SK-N-SH treated with all-trans-retinoic acid at 6 μM for 48 hours (cell line): ENCODE measurements at regions not wholly inside any gene's neighbourhood (a gene's known extent, or its start where the extent isn't known, plus 50 kb on each side); places are given as distances from the start of the nearest gene placed in this dataset.

Source experiments
- ARNTL ChIP-seq: fragments of 450-650 bp; formaldehyde crosslinking; IDR thresholded peaks from 2 replicates; pipeline ENCODE4 v1.5.0; 2020; ENCODE audit warnings: low read depth, mild to moderate bottlenecking, moderate library complexity, borderline replicate concordance
- CREB5 ChIP-seq: fragments of 250-450 bp; sonication (Bioruptor Pico); IDR thresholded peaks from 2 replicates; pipeline ENCODE4 v1.5.1; 2020; ENCODE audit warnings: low read depth, mild to moderate bottlenecking, moderate library complexity
- ESRRG ChIP-seq: fragments of 250-450 bp; sonication (Bioruptor Pico); IDR thresholded peaks from 2 replicates; pipeline ENCODE4 v1.6.1; 2021; ENCODE audit warnings: mild to moderate bottlenecking
- GLIS3 ChIP-seq: fragments of 250-450 bp; sonication (Bioruptor Pico); IDR thresholded peaks from 2 replicates; pipeline ENCODE4 v1.5.0; 2020; ENCODE audit warnings: mild to moderate bottlenecking, moderate library complexity
- OSR1 ChIP-seq: fragments of 250-450 bp; sonication (Bioruptor Pico); IDR thresholded peaks from 2 replicates; pipeline ENCODE4 v1.8.0; 2022; ENCODE audit warnings: moderate library complexity, mild to moderate bottlenecking, inconsistent platforms
- PATZ1 ChIP-seq: fragments of 250-450 bp; sonication (Bioruptor Pico); IDR thresholded peaks from 2 replicates; pipeline ENCODE4 v1.8.0; 2020; ENCODE audit warnings: mild to moderate bottlenecking, moderate library complexity, borderline replicate concordance
- POU6F1 ChIP-seq: fragments of 250-450 bp; sonication (Bioruptor Pico); IDR thresholded peaks from 2 replicates; pipeline ENCODE4 v1.8.0; 2021; ENCODE audit warnings: low read depth, mild to moderate bottlenecking, moderate library complexity, borderline replicate concordance
- SNAI2 ChIP-seq: fragments of 250-450 bp; sonication (Bioruptor Pico); IDR thresholded peaks from 2 replicates; pipeline ENCODE4 v1.5.0; 2020; ENCODE audit warnings: mild to moderate bottlenecking, moderate library complexity
- TOX ChIP-seq: fragments of 250-450 bp; sonication (Bioruptor Pico); IDR thresholded peaks from 2 replicates; pipeline ENCODE4 v1.8.0; 2021; ENCODE audit warnings: mild to moderate bottlenecking, moderate library complexity, borderline replicate concordance
- ZFP3 ChIP-seq: fragments of 250-450 bp; sonication (Bioruptor Pico); IDR thresholded peaks from 2 replicates; pipeline ENCODE4 v1.5.0; 2020; ENCODE audit warnings: mild to moderate bottlenecking, moderate library complexity
- ZFP30 ChIP-seq: fragments of 450-650 bp; formaldehyde crosslinking; IDR thresholded peaks from 2 replicates; pipeline ENCODE4 v1.5.0; 2022; ENCODE audit warnings: mild to moderate bottlenecking, moderate library complexity
- ZNF565 ChIP-seq: fragments of 450-650 bp; formaldehyde crosslinking; conservative IDR thresholded peaks from 2 replicates; pipeline ENCODE4 v1.5.0; 2020; ENCODE audit warnings: low read depth, mild to moderate bottlenecking, moderate library complexity

GRCh38 chr5:40001796-40002195 lies 577.0 kb upstream of the DAB2 start:
- TF ChIP-seq PATZ1 (CRISPR knock-in tag): no peak
- no peak for TF ChIP-seq CREB5 (CRISPR knock-in tag)
- no peak for TF ChIP-seq GLIS3 (CRISPR knock-in tag)
- TF ChIP-seq POU6F1 (CRISPR knock-in tag): no peak
- no peak for TF ChIP-seq ZFP30 (CRISPR knock-in tag)
- no peak for TF ChIP-seq OSR1 (CRISPR knock-in tag)
- TF ChIP-seq ARNTL (CRISPR knock-in tag): no peak
- no peak for TF ChIP-seq SNAI2 (CRISPR knock-in tag)
- no peak for TF ChIP-seq ZNF565
- no peak for TF ChIP-seq ZFP3
- TF ChIP-seq ESRRG (CRISPR knock-in tag): no peak
- TF ChIP-seq TOX: no peak
